Vagina (tissue), 2 donors: ENCODE measurements at regions not wholly inside any gene's neighbourhood (a gene's known extent, or its start where the extent isn't known, plus 50 kb on each side); places are given as distances from the start of the nearest gene placed in this dataset.
"Not testable (repeated sequence)": the region's sequence is repeated elsewhere in the genome, so short reads cannot be mapped to it uniquely, and the experiment has no call there.

ENCODE experiments used
- DNase-seq, 2 donors: peaks; one replicate each; pipeline ENCODE4 v3.0.0-alpha.2; 2017; ENCODE audit errors: extremely low spot score in 2 of 2
- H3K27ac ChIP-seq: fragments of 200-600 bp; sonication (generic); one replicate; pipeline ENCODE4 v1.5.1; 2019
- H3K27me3 ChIP-seq: fragments of 200-600 bp; sonication (generic); one replicate; pipeline ENCODE4 v1.5.1; 2019
- H3K36me3 ChIP-seq, 2 donors: fragments of 200-600 bp; sonication (generic); one replicate each; pipeline ENCODE4 v1.5.1; 2017 to 2019
- H3K4me1 ChIP-seq: fragments of 200-600 bp; sonication (generic); one replicate; pipeline ENCODE4 v1.5.1; 2019
- H3K4me3 ChIP-seq, 2 donors: fragments of 200-600 bp; sonication (generic); 1 replicate in 1 of 2; 2 replicates in 1 of 2; pipeline ENCODE4 v1.5.1; 2016 to 2019
- H3K9me3 ChIP-seq: fragments of 200-600 bp; sonication (generic); one replicate; pipeline ENCODE4 v1.5.1; 2019
- POLR2A ChIP-seq, 2 donors: fragments of 450-650 bp; IDR thresholded peaks; one replicate each; pipeline ENCODE4 v1.6.1; 2017; ENCODE audit warnings: antibody characterized with exemption in 2 of 2, mild to moderate bottlenecking in 2 of 2, moderate library complexity in 2 of 2
- POLR2AphosphoS5 ChIP-seq, 2 donors: sonication (generic); formaldehyde crosslinking; IDR thresholded peaks; one replicate each; pipeline ENCODE4 v1.9.0; 2017; ENCODE audit warnings: antibody characterized with exemption in 2 of 2, mild to moderate bottlenecking in 2 of 2, low read depth in 1 of 2; ENCODE audit not compliant: insufficient read depth in 1 of 2
- intact Hi-C: fragments of 100-400 bp; cut with DNase I; formaldehyde crosslinking; loops from one replicate; pipeline ENCODE4 v1.15.1; 2023
- TF ChIP-seq, protein P1 (sequence below), 3 experiments: fragments of 450-650 bp in 2 of 3; fragments of 200-600 bp in 1 of 3; sonication (generic) in 1 of 3; IDR thresholded peaks; one replicate each; pipeline ENCODE4 v1.5.1; 2017 to 2019; ENCODE audit warnings: antibody characterized with exemption in 3 of 3, mild to moderate bottlenecking in 2 of 3, moderate library complexity in 2 of 3

DNA sequence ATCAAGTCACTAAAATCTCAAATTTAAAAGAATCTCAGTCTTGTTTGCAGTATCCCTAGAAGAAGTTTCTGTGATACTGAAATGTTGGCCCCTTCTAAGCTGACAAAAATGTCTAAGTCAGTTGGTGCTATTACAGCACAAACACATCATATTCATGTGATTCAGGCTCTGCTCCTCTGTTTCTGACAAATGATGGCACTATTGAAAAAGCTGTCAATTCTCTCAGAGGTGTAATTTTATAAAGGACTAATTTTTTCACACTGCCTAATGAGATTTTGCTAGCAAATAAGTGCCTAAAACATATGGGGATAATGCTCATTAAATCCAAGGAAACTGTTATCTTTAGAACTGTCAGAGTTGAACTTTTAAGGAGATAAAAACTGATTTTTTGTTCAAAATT is 445.9 kb downstream of the DSC3 start:
- H3K36me3 ChIP-seq = no peaks in the 10 kb centered on the region
- no peaks in the 10 kb centered on the region for H3K9me3 ChIP-seq
- no peak overlapping the region for H3K27ac ChIP-seq
- no peak for DNase-seq
- TF ChIP-seq POLR2AphosphoS5 (IDR thresholded peaks at IDR 0.05; ENCODE audit: insufficient read depth in 1 of 2, low read depth in 1 of 2) = no peak
- no peak for TF ChIP-seq POLR2A (IDR thresholded peaks at IDR 0.05)
- TF ChIP-seq, protein P1, sequence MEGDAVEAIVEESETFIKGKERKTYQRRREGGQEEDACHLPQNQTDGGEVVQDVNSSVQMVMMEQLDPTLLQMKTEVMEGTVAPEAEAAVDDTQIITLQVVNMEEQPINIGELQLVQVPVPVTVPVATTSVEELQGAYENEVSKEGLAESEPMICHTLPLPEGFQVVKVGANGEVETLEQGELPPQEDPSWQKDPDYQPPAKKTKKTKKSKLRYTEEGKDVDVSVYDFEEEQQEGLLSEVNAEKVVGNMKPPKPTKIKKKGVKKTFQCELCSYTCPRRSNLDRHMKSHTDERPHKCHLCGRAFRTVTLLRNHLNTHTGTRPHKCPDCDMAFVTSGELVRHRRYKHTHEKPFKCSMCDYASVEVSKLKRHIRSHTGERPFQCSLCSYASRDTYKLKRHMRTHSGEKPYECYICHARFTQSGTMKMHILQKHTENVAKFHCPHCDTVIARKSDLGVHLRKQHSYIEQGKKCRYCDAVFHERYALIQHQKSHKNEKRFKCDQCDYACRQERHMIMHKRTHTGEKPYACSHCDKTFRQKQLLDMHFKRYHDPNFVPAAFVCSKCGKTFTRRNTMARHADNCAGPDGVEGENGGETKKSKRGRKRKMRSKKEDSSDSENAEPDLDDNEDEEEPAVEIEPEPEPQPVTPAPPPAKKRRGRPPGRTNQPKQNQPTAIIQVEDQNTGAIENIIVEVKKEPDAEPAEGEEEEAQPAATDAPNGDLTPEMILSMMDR (IDR thresholded peaks at IDR 0.05) = no peak
- H3K4me1 ChIP-seq = no peaks in the 10 kb centered on the region
- H3K27me3 ChIP-seq = no peaks in the 10 kb centered on the region
- intact Hi-C loops = no loop called here
- H3K4me3 ChIP-seq = no peak overlapping the region

DNA sequence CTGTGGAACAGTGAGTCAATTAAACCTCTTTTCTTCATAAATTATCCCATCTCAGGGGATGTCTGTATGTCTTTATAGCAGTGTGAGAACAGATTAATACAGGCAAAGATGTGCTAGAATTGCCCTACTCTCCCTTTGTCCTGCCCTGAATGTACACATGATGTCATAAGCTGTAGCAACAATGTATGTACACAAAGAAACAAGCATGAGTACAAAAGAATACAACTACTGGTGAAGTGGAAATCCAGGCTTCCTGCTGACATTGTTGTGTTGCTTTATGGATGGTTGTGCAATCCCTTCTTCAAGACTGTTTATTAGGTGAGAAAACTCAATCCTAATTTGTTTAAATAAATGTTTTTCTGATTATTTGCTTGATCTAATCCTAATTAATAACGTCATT is 446.6 kb downstream of the DSC3 start:
- Histone ChIP-seq H3K36me3 (no peaks in the 10 kb centered on the region), H3K27me3 (no peaks in the 10 kb centered on the region), H3K4me3 (no peak overlapping the region), H3K9me3 (no peaks in the 10 kb centered on the region), H3K4me1 (no peaks in the 10 kb centered on the region), H3K27ac (no peak overlapping the region)
- intact Hi-C loops = no loop called here
- no peak for DNase-seq
- TF ChIP-seq POLR2AphosphoS5 (IDR thresholded peaks at IDR 0.05; ENCODE audit: insufficient read depth in 1 of 2, low read depth in 1 of 2) (no peak), POLR2A (IDR thresholded peaks at IDR 0.05) (no peak)
- TF ChIP-seq, protein P1 (IDR thresholded peaks at IDR 0.05) = no peak

DNA sequence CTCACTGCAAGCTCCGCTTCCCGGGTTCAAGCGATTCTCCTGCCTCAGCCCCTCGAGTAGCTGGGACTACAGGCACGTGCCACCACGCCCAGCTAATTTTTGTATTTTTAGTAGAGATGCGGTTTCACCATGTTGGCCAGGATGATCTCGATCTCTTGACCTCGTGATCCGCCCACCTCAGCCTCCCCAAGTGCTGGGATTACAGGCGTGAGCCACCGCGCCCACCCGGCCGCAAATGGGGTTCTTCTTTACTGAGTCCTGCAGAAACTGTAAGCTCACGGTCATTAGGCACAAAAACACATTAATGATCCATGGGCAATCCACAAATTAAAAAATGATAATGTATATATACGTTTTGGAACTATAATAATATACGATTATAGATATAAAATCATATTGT is 447.6 kb downstream of the DSC3 start:
- H3K36me3 ChIP-seq, H3K4me1 ChIP-seq, H3K27me3 ChIP-seq, H3K27ac ChIP-seq, H3K9me3 ChIP-seq, intact Hi-C loops, DNase-seq, H3K4me3 ChIP-seq: not testable (repeated sequence)

DNA sequence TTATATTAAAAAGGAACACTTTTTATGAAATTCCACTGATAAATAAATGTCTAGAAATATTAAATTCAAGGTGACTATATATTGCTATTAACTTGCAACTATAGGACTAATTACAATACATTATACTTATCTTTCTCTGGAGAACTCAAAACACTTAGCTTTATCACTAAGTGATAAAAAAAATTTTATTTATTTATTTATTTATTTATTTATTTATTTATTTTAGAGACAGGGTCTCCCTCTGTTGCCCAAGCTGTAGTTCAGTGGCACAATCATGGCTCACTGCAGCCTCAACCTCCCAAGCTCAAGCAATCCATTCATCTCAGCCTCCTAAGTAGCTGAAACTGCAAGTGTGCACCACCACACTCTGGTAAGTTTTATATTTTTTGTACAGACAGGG is 451.1 kb downstream of the DSC3 start:
- no peaks in the 10 kb centered on the region for H3K27me3 ChIP-seq
- H3K36me3 ChIP-seq = no peaks in the 10 kb centered on the region
- no peaks in the 10 kb centered on the region for H3K9me3 ChIP-seq
- TF ChIP-seq POLR2A (IDR thresholded peaks at IDR 0.05) = no peak
- TF ChIP-seq POLR2AphosphoS5 (IDR thresholded peaks at IDR 0.05; ENCODE audit: insufficient read depth in 1 of 2, low read depth in 1 of 2) = no peak
- TF ChIP-seq, protein P1 (IDR thresholded peaks at IDR 0.05) = no peak
- DNase-seq = no peak
- H3K4me3 ChIP-seq = no peak overlapping the region
- no peaks in the 10 kb centered on the region for H3K4me1 ChIP-seq
- no peak overlapping the region for H3K27ac ChIP-seq
- intact Hi-C loops = no loop called here

DNA sequence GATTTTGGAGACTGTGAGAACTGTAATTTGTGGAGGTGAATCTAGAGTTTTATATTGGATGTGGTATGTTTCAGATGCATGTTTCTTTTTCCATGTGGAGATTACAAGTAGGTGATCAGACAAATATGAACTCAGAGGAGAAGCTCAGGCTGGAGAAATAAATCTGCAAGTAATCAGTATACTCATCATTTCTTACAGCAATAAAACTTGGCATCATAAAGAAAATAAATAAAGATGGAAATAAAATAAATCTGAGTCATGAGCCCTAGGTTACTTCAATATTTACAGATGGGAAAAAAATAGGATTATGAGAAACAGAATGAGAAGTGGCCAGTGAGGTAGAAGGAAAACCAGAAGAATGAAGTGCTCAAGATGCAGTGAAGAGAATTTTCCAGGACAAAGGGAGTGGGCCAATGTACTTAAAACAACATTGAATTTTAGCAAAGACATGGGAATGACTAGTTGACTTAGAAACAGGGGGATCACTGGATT is 453.8 kb downstream of the DSC3 start:
- Histone ChIP-seq H3K9me3 (no peaks in the 10 kb centered on the region), H3K27ac (no peak overlapping the region), H3K36me3 (no peaks in the 10 kb centered on the region), H3K4me3 (no peak overlapping the region), H3K4me1 (no peaks in the 10 kb centered on the region), H3K27me3 (no peaks in the 10 kb centered on the region)
- TF ChIP-seq POLR2AphosphoS5 (IDR thresholded peaks at IDR 0.05; ENCODE audit: insufficient read depth in 1 of 2, low read depth in 1 of 2) (no peak), POLR2A (IDR thresholded peaks at IDR 0.05) (no peak)
- TF ChIP-seq, protein P1 (IDR thresholded peaks at IDR 0.05) = no peak
- intact Hi-C loops = no loop called here
- DNase-seq = no peak

DNA sequence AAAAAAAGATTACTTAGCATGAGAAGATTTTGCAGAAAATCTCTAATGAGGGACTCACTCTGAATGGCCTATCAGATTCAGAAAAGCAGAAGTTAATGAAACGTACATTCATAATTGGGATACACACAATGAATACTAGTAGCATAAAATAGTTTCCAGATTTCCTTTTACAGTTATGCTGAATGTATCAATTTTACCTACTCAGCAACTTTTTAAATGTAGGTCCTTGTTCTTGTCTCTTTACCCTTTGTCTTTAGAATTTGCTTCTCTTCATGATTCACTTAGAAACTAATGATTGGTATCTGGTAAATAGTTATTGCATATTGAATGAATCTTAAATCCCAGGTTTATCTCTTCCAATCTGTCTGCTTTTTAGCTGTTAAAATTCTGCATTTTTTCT is 458.8 kb downstream of the DSC3 start:
- no peaks in the 10 kb centered on the region for H3K27me3 ChIP-seq
- no peak for DNase-seq
- TF ChIP-seq POLR2AphosphoS5 (IDR thresholded peaks at IDR 0.05; ENCODE audit: insufficient read depth in 1 of 2, low read depth in 1 of 2) (no peak), POLR2A (IDR thresholded peaks at IDR 0.05) (no peak)
- TF ChIP-seq, protein P1 (IDR thresholded peaks at IDR 0.05) = no peak
- intact Hi-C loops = no loop called here
- H3K27ac ChIP-seq = no peak overlapping the region
- no peaks in the 10 kb centered on the region for H3K4me1 ChIP-seq
- no peak overlapping the region for H3K4me3 ChIP-seq
- no peaks in the 10 kb centered on the region for H3K9me3 ChIP-seq
- H3K36me3 ChIP-seq = no peaks in the 10 kb centered on the region
